Gastroesophageal sphincter (tissue), 3 donors: ENCODE measurements at regions not wholly inside any gene's neighbourhood (a gene's known extent, or its start where the extent isn't known, plus 50 kb on each side); places are given as distances from the start of the nearest gene placed in this dataset.

Experiments
- POLR2A ChIP-seq, 2 donors: fragments of 450-650 bp; IDR thresholded peaks; one replicate each; pipeline ENCODE4 v1.6.1; 2017; ENCODE audit warnings: antibody characterized with exemption in 2 of 2, mild to moderate bottlenecking in 2 of 2, moderate library complexity in 1 of 2
- POLR2AphosphoS5 ChIP-seq: sonication (generic); formaldehyde crosslinking; IDR thresholded peaks from one replicate; pipeline ENCODE4 v1.6.1; 2017; ENCODE audit warnings: antibody characterized with exemption
- TF ChIP-seq, protein P1 (sequence below), 4 experiments: fragments of 200-600 bp in 2 of 4; fragments of 450-650 bp in 2 of 4; sonication (generic) in 1 of 4; IDR thresholded peaks; one replicate each; pipeline ENCODE4 v1.5.1; 2017 to 2019; ENCODE audit warnings: antibody characterized with exemption in 4 of 4, mild to moderate bottlenecking in 2 of 4, moderate library complexity in 2 of 4

- TF ChIP-seq, protein P1, sequence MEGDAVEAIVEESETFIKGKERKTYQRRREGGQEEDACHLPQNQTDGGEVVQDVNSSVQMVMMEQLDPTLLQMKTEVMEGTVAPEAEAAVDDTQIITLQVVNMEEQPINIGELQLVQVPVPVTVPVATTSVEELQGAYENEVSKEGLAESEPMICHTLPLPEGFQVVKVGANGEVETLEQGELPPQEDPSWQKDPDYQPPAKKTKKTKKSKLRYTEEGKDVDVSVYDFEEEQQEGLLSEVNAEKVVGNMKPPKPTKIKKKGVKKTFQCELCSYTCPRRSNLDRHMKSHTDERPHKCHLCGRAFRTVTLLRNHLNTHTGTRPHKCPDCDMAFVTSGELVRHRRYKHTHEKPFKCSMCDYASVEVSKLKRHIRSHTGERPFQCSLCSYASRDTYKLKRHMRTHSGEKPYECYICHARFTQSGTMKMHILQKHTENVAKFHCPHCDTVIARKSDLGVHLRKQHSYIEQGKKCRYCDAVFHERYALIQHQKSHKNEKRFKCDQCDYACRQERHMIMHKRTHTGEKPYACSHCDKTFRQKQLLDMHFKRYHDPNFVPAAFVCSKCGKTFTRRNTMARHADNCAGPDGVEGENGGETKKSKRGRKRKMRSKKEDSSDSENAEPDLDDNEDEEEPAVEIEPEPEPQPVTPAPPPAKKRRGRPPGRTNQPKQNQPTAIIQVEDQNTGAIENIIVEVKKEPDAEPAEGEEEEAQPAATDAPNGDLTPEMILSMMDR (IDR thresholded peaks at IDR 0.05) = no peak
- no peak for TF ChIP-seq POLR2A (IDR thresholded peaks at IDR 0.05)
- no peak for TF ChIP-seq POLR2AphosphoS5
These were observed 730.2 kb upstream of the RBFOX1 start for GRCh38 chr16:6602405-6602804.
